Thoracic aorta (tissue), 2 donors: ENCODE measurements at regions not wholly inside any gene's neighbourhood (a gene's known extent, or its start where the extent isn't known, plus 50 kb on each side); places are given as distances from the start of the nearest gene placed in this dataset.

ENCODE experiments used
- ATAC-seq: fragments of 150-250 bp; one replicate; pipeline ENCODE4 v1.8.0; 2017; ENCODE audit warnings: low read depth; ENCODE audit not compliant: insufficient number of reproducible peaks, low FRiP score
- DNase-seq: peaks from one replicate; pipeline ENCODE4 v3.0.0-alpha.2; 2020; ENCODE audit warnings: low spot score
- H3K27ac ChIP-seq, 2 donors: fragments of 200-600 bp; sonication (generic); 1 replicate in 1 of 2; 2 replicates in 1 of 2; pipeline ENCODE4 v1.5.1; 2016; ENCODE audit warnings: mild to moderate bottlenecking in 2 of 2, moderate library complexity in 2 of 2
- H3K27me3 ChIP-seq: fragments of 200-600 bp; sonication (generic); replicated peaks from 2 replicates; pipeline ENCODE4 v1.6.0; 2016; ENCODE audit warnings: mild to moderate bottlenecking; ENCODE audit not compliant: insufficient read depth
- H3K36me3 ChIP-seq: fragments of 200-600 bp; sonication (generic); one replicate; pipeline ENCODE4 v1.5.1; 2016
- H3K4me1 ChIP-seq, 2 donors: fragments of 200-600 bp; sonication (generic); 1 replicate in 1 of 2; 2 replicates in 1 of 2; pipeline versions ENCODE4 v1.5.1 to v1.6.0; 2016; ENCODE audit warnings: low read depth in 2 of 2, mild to moderate bottlenecking in 1 of 2; ENCODE audit not compliant: control insufficient read depth in 1 of 2
- H3K4me3 ChIP-seq: fragments of 200-600 bp; sonication (generic); 2 replicates; pipeline ENCODE4 v1.5.1; 2016; ENCODE audit warnings: mild to moderate bottlenecking
- H3K9me3 ChIP-seq: fragments of 200-600 bp; sonication (generic); 2 replicates; pipeline ENCODE4 v1.5.1; 2016
- CTCF ChIP-seq: fragments of 200-600 bp; sonication (generic); IDR thresholded peaks from one replicate; pipeline ENCODE4 v1.5.1; 2019; ENCODE audit warnings: antibody characterized with exemption

- Histone ChIP-seq H3K9me3 (no peaks in the 10 kb centered on the region), H3K4me3 (no peak overlapping the region), H3K27ac (no peak overlapping the region), H3K27me3 (no peaks in the 10 kb centered on the region), H3K36me3 (no peaks in the 10 kb centered on the region), H3K4me1 (no peaks in the 10 kb centered on the region)
- no peak for DNase-seq
- no peak for TF ChIP-seq CTCF
- ATAC-seq: no peak
These were observed 1932.6 kb upstream of the TENM3 start for GRCh38 chr4:180310616-180311015.

- ATAC-seq (no peak), DNase-seq (no peak)
- Histone ChIP-seq H3K4me1 (no peaks in the 10 kb centered on the region), H3K27me3 (no peaks in the 10 kb centered on the region), H3K9me3 (no peaks in the 10 kb centered on the region), H3K4me3 (no peak overlapping the region), H3K36me3 (no peaks in the 10 kb centered on the region), H3K27ac (no peak overlapping the region)
- TF ChIP-seq CTCF: no peak
These were observed 1928.2 kb upstream of the TENM3 start for GRCh38 chr4:180314972-180315371.

- Histone ChIP-seq H3K36me3 (no peaks in the 10 kb centered on the region), H3K4me1 (no peaks in the 10 kb centered on the region), H3K4me3 (no peak overlapping the region), H3K9me3 (no peaks in the 10 kb centered on the region), H3K27me3 (no peaks in the 10 kb centered on the region), H3K27ac (no peak overlapping the region)
- no peak for DNase-seq
- no peak for TF ChIP-seq CTCF
- ATAC-seq: no peak
These were observed 1912.7 kb upstream of the TENM3 start for GRCh38 chr4:180330521-180330920.

GRCh38 chr4:180333162-180333561 is 1910.0 kb upstream of the TENM3 start:
- TF ChIP-seq CTCF: no peak
- DNase-seq: no peak
- H3K27me3 ChIP-seq: no peaks in the 10 kb centered on the region
- no peaks in the 10 kb centered on the region for H3K4me1 ChIP-seq
- no peaks in the 10 kb centered on the region for H3K9me3 ChIP-seq
- no peak overlapping the region for H3K4me3 ChIP-seq
- H3K27ac ChIP-seq: no peak overlapping the region
- H3K36me3 ChIP-seq: no peaks in the 10 kb centered on the region
- ATAC-seq: no peak

GRCh38 chr4:180335566-180335965 is 1907.6 kb upstream of the TENM3 start:
- Histone ChIP-seq H3K27ac (no peak overlapping the region), H3K4me1 (no peaks in the 10 kb centered on the region), H3K36me3 (no peaks in the 10 kb centered on the region), H3K27me3 (no peaks in the 10 kb centered on the region), H3K4me3 (no peak overlapping the region), H3K9me3 (no peaks in the 10 kb centered on the region)
- DNase-seq: no peak
- no peak for ATAC-seq
- TF ChIP-seq CTCF: no peak
